ENCODE measurements at regions not wholly inside any gene's neighbourhood (a gene's known extent, or its start where the extent isn't known, plus 50 kb on each side); places are given as distances from the start of the nearest gene placed in this dataset.

DNA sequence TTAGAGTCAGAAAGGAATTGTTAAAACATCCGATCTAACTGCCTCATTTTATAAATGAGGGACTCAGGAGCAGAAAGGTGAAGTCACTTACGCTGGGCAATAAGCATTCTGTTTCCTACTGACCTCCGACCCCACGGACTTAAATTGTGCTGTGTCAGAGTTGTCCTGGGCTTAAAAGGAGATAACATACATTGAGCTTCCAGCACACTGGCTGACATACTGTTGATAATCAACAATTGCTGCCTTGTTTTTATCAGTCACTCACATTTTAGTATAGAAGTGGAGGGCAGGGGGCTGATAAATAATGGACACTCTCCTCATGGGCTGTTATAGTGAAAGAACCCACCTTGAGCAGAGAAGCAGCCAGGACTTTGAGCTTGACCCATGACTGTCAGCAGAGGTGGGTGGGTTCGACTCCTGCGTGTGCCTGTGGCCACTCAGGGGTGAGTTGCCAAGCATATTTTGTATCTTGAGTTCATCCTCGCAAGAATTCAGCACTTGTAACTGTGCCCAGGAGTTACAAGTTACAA, 166.5 kb upstream of the JARID2 start:
- no peak for DNase-seq (ENCODE audit: low read depth)
- H3K4me3 ChIP-seq (ENCODE audit: control insufficient read depth, low read depth, low read length): no peak overlapping the region
- TF ChIP-seq, protein P1, sequence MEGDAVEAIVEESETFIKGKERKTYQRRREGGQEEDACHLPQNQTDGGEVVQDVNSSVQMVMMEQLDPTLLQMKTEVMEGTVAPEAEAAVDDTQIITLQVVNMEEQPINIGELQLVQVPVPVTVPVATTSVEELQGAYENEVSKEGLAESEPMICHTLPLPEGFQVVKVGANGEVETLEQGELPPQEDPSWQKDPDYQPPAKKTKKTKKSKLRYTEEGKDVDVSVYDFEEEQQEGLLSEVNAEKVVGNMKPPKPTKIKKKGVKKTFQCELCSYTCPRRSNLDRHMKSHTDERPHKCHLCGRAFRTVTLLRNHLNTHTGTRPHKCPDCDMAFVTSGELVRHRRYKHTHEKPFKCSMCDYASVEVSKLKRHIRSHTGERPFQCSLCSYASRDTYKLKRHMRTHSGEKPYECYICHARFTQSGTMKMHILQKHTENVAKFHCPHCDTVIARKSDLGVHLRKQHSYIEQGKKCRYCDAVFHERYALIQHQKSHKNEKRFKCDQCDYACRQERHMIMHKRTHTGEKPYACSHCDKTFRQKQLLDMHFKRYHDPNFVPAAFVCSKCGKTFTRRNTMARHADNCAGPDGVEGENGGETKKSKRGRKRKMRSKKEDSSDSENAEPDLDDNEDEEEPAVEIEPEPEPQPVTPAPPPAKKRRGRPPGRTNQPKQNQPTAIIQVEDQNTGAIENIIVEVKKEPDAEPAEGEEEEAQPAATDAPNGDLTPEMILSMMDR (conservative IDR thresholded peaks at IDR 0.05; ENCODE audit: control insufficient read depth, insufficient read depth, low read depth, low read length): no peak

DNA sequence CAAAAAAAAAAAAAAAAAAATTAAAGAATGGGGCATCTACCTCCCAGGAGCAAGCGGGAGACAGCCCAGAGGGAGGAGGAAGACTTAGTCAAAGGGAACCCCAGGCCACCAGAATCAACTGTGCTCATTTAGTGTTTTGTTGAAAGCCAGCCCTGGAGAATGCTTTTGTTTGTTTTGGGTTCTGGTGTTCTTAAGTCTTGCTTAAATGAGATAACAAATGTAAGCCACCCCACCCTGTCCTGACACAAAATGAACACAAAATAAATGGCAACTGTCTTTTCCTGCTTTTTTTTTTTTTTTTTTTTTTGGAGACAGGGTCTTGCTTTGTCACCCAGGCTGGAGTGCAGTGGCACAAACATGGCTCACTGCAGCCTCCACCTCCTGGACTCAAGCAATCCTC, 165.0 kb upstream of the JARID2 start:
- no peak for DNase-seq (ENCODE audit: low read depth)
- no peak overlapping the region for H3K4me3 ChIP-seq (ENCODE audit: control insufficient read depth, low read depth, low read length)
- TF ChIP-seq, protein P1 (conservative IDR thresholded peaks at IDR 0.05; ENCODE audit: control insufficient read depth, insufficient read depth, low read depth, low read length): no peak

DNA sequence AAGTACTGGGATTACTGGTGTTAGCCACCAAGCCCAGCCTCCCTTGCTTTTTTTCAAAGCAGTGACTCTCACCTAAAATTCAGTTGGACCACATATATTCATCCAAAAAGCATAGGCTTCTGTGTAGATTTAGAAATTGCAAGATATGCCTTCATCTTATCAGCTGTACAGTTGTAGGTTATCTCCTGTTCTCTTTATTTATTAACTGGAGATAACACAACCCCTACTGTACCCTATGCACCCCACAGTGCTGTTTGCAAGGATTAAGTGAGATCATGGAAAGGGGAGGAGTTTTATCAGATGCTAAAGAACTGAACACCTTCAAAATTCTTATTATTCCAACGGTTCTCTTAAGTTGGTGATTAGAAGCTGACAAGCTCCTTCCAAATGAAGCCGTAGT, 164.4 kb upstream of the JARID2 start:
- TF ChIP-seq, protein P1 (conservative IDR thresholded peaks at IDR 0.05; ENCODE audit: control insufficient read depth, insufficient read depth, low read depth, low read length): no peak
- no peak overlapping the region for H3K4me3 ChIP-seq (ENCODE audit: control insufficient read depth, low read depth, low read length)
- DNase-seq (ENCODE audit: low read depth): no peak

DNA sequence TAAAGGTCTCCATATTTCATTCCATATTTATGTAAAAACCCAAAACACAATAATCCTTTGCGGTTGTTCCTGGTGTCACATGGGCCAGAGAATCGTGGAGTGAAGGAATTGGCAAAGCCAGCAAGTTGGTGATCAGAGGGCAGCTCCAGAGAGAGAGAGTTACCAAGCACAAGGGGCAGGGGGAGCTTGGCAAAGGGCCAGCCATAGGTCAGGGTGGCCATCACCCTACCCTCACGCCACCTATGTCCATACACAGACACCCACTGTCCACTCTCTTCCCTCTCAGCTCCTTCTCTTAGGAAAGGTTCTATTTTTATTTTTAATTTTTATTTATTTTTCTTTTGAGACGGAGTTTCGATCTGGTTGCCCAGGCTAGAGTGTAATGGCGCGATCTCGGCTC, 163.2 kb upstream of the JARID2 start:
- no peak for DNase-seq (ENCODE audit: low read depth)
- TF ChIP-seq, protein P1 (conservative IDR thresholded peaks at IDR 0.05; ENCODE audit: control insufficient read depth, insufficient read depth, low read depth, low read length): no peak
- H3K4me3 ChIP-seq (ENCODE audit: control insufficient read depth, low read depth, low read length): no peak overlapping the region

DNA sequence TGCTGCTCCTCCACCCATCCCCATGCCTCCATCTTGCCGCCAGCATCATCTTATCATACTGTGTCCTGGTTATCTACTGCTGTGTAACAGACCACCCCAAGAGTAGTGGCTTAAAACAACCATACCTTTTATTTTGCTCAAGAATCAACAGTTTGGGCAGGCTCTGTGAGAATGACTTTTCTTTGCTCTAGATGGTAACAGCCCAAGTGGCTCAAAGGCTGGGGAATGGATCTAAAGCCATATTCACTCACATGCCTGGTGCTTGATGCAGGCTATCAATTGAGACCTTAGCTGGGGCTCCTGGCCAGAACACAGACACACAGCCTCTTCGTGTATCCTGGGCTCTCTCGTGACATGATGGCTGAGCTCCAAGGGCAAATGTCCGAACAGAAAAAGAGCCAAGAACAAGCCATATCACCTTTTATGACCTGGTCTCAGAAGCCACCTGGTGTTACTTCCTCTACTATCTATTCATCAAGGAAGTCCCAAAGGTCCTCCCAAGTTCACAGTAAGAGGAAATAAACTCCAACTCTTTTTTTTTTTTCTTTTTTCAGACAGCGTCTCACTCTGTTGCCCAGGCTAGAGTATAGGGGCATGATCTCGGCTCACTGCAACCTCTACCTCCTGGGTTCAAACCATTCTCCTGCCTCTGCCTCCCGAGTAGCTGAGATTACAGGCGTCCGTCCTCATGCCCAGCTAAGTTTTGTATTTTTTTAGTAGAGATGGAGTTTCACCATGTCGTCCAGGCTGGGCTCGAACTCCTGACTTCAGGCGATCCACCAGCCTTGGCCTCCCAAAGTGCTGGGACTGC, 159.3 kb upstream of the JARID2 start:
- H3K4me3 ChIP-seq (ENCODE audit: control insufficient read depth, low read depth, low read length): no peak overlapping the region
- DNase-seq (ENCODE audit: low read depth): no peak
- TF ChIP-seq, protein P1 (conservative IDR thresholded peaks at IDR 0.05; ENCODE audit: control insufficient read depth, insufficient read depth, low read depth, low read length): no peak

DNA sequence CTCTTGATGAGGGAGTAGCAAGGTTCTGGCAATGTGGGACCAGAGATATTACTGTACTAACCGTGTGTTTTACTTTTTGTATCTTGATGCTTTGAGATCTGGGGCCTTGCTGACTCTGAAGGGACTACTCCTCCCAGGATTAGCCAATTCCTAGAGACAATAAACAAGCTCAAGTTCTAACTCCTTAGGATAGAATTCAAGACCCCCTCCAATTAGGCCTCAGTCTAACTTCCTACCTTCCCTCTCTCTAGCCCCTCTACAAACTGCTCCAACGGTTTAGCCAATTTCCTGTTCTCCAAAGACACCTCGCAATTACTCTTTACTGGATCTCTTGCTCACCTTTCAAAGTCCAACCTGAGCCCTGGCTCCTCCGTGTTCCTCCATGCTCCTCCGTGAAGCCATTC, 158.7 kb upstream of the JARID2 start:
- H3K4me3 ChIP-seq (ENCODE audit: control insufficient read depth, low read depth, low read length): no peak overlapping the region
- TF ChIP-seq, protein P1 (conservative IDR thresholded peaks at IDR 0.05; ENCODE audit: control insufficient read depth, insufficient read depth, low read depth, low read length): no peak
- DNase-seq (ENCODE audit: low read depth): no peak

Measured in fibroblast of mammary gland (primary cell).